HG03196 (cell line): ENCODE measurements at regions not wholly inside any gene's neighbourhood (a gene's known extent, or its start where the extent isn't known, plus 50 kb on each side); places are given as distances from the start of the nearest gene placed in this dataset.
"Not testable (repeated sequence)": the region's sequence is repeated elsewhere in the genome, so short reads cannot be mapped to it uniquely, and the experiment has no call there.

ENCODE experiments used
- ATAC-seq: cut with Tn5 transposase; IDR thresholded peaks from one replicate; pipeline ENCODE4 v1.9.1; 2021; ENCODE audit not compliant: unreplicated experiment

GRCh38 chr16:29297809-29298177 lies 108.7 kb downstream of the NPIPB11 start:
- not testable (repeated sequence) for ATAC-seq

- ATAC-seq: not testable (repeated sequence)
Measured at GRCh38 chr16:29297144-29297808, 109.2 kb downstream of the NPIPB11 start.

GRCh38 chr16:29296176-29296575 lies 110.3 kb downstream of the NPIPB11 start:
- not testable (repeated sequence) for ATAC-seq

GRCh38 chr16:29294951-29295795 lies 111.3 kb downstream of the NPIPB11 start:
- ATAC-seq: not testable (repeated sequence)

GRCh38 chr16:29294400-29294933 lies 112.0 kb downstream of the NPIPB11 start:
- ATAC-seq: not testable (repeated sequence)

GRCh38 chr16:29293545-29293944 lies 113.0 kb downstream of the NPIPB11 start:
- not testable (repeated sequence) for ATAC-seq

GRCh38 chr16:29292952-29293471 lies 113.5 kb downstream of the NPIPB11 start:
- not testable (repeated sequence) for ATAC-seq

- ATAC-seq: peak; percentile 21
Measured at GRCh38 chr16:29291329-29292271, 114.9 kb downstream of the NPIPB11 start.

GRCh38 chr16:29290631-29291247 lies 115.8 kb downstream of the NPIPB11 start:
- peak; percentile 66 for ATAC-seq

GRCh38 chr16:29289516-29290239 lies 116.8 kb downstream of the NPIPB11 start:
- not testable (repeated sequence) for ATAC-seq

- not testable (repeated sequence) for ATAC-seq
Measured at GRCh38 chr16:29288711-29289474, 117.6 kb downstream of the NPIPB11 start.

- not testable (repeated sequence) for ATAC-seq
Measured at GRCh38 chr16:29287871-29288535, 118.5 kb downstream of the NPIPB11 start.

GRCh38 chr16:29287246-29287645 lies 119.3 kb downstream of the NPIPB11 start:
- ATAC-seq: not testable (repeated sequence)

GRCh38 chr16:29286796-29287195 lies 119.7 kb downstream of the NPIPB11 start:
- not testable (repeated sequence) for ATAC-seq

- ATAC-seq: not testable (repeated sequence)
Measured at GRCh38 chr16:29286161-29286560, 120.3 kb downstream of the NPIPB11 start.

GRCh38 chr16:29285151-29285885 lies 121.2 kb downstream of the NPIPB11 start:
- not testable (repeated sequence) for ATAC-seq

- ATAC-seq: not testable (repeated sequence)
Measured at GRCh38 chr16:29284723-29285122, 121.8 kb downstream of the NPIPB11 start.
